Neural crest cell (in vitro differentiated cells): ENCODE measurements at regions not wholly inside any gene's neighbourhood (a gene's known extent, or its start where the extent isn't known, plus 50 kb on each side); places are given as distances from the start of the nearest gene placed in this dataset.

Experiments
- DNase-seq: peaks from one replicate; pipeline ENCODE4 v3.0.0; 2021; ENCODE audit warnings: low read depth, mixed read lengths, low spot score
- H3K27ac Mint-ChIP-seq: one replicate; pipeline ENCODE4 v1.8.0; 2021; ENCODE audit warnings: mild to moderate bottlenecking, mixed read lengths; ENCODE audit not compliant: unreplicated experiment
- H3K27me3 Mint-ChIP-seq: 2 replicates; pipeline ENCODE4 v1.8.0; 2021; ENCODE audit warnings: low read depth, mild to moderate bottlenecking, mixed read lengths
- H3K36me3 Mint-ChIP-seq: 2 replicates; pipeline ENCODE4 v1.8.0; 2021; ENCODE audit warnings: low read depth, mild to moderate bottlenecking, mixed read lengths
- H3K4me1 Mint-ChIP-seq: 2 replicates; pipeline ENCODE4 v1.8.0; 2021; ENCODE audit warnings: mixed read lengths
- H3K4me3 Mint-ChIP-seq: one replicate; pipeline ENCODE4 v1.8.0; 2021; ENCODE audit warnings: mild to moderate bottlenecking, mixed read lengths
- H3K9me3 Mint-ChIP-seq: 2 replicates; pipeline ENCODE4 v1.8.0; 2021; ENCODE audit warnings: mixed read lengths
- CTCF ChIP-seq: fragments of 200-600 bp; sonication (generic); conservative IDR thresholded peaks from 2 replicates; pipeline ENCODE4 v1.5.0; 2021; ENCODE audit warnings: antibody characterized with exemption, mild to moderate bottlenecking

DNA sequence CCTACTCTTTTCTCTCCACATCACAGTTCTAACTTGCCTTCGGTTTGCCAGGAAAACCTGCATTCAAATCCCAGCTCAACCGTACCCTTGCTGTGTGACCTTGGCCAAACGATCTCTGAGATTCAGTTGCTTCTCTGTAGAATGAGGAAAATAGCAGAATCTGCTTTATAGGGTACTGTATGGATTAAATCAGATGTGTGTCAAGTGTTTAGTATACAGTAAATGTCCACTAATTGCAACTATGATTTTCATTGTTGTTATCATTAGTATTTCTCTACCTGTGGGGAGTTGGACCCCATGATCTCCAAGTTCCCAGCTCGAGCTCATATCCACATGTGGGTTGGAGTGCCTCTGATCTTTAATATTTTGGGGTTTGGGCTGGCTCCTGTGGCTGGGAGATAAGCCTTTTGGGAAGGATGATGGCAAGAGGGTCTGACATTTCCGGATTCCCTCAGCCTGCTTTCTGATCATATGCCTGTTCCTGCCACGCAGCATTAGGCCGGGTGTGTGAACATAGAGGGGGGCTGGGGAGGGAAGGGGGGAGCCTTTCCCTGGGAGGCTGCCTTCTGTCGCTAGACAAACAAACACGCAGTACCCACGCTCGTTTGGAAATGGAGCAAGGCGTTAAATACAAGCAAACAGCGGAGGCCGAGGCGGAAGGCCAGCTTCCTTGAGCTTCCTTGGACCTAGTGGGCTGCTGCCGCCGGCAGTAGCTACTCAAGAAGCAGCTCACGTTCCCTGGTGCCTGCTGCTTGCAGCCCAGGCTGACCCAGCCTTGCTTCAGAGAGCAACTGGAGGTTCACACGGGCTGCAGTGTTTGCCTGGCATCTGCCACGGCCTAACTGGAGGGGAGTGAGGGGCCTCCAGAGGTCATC, 213.5 kb upstream of the LHX5 start:
- DNase-seq = no peak
- peaks cover 19% of the 10 kb centered on the region for H3K27me3 Mint-ChIP-seq
- H3K4me1 Mint-ChIP-seq = peaks cover 6% of the 10 kb centered on the region
- no peaks in the 10 kb centered on the region for H3K36me3 Mint-ChIP-seq
- no peaks in the 10 kb centered on the region for H3K9me3 Mint-ChIP-seq
- no peak overlapping the region for H3K4me3 Mint-ChIP-seq
- H3K27ac Mint-ChIP-seq = no peak overlapping the region
- no peak for TF ChIP-seq CTCF

DNA sequence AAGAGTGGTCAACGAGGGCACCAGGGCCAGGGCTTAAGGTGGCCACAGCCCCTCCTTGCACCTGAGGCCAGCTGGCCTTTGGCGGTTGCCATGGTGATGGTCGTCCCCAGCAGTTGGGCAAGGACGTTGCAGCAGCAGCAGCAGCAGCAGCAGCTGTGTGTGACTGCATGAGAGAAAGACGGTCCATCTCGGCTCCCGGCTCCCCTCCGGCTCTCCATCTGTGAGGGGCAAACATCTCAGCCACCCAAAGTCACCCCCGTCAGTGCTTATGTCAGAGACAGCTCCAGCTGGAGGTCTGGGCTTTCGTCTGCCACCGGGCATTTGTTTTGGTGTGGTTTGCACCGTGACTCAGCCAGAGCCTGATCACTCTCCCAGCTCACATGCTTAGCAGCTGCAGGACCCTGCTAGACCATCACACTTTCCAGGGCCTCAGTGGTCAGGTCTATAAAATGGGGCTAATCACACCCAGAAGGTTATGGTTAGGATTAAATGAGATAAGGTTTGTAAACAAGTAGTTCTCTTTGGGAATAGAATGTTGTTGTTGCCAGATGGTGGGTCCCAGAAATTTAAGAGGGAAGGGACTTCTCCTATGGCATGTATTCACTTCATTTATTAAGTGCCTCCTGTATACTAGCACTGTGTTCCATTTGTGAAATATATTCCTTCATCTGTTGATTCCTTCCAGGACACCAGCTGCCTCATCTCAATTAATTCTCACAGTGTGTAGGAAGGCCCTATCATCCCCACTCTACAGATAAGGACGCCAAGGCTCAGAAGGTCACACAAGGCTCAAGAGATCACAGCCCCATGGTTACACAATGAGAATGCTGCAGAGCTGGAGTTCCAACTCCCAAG, 212.6 kb upstream of the LHX5 start:
- no peak for TF ChIP-seq CTCF
- no peak overlapping the region for H3K4me3 Mint-ChIP-seq
- no peaks in the 10 kb centered on the region for H3K9me3 Mint-ChIP-seq
- H3K4me1 Mint-ChIP-seq = peaks cover 6% of the 10 kb centered on the region
- DNase-seq = peak; percentile 9
- no peak overlapping the region for H3K27ac Mint-ChIP-seq
- H3K27me3 Mint-ChIP-seq = peaks cover 21% of the 10 kb centered on the region
- H3K36me3 Mint-ChIP-seq = no peaks in the 10 kb centered on the region

DNA sequence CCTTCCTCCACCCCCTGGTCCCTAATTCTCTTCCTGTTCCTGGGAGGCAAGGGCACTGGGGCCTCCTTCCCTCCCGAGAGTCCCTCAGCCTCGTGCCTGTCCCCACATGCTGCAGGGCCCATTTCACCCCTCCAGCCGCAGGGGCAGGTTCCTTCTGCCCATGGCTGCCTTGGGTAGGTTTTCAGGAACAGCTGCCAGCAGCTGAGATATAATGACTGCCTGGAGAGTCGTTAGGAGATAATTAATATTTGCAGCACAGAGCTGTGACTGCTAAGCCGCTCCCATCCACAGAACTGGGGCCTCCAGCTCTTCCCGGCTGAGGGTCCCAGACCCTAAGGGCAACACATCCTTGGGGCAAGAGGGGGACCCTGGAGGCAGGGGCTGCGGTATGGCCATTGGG, 211.9 kb upstream of the LHX5 start:
- Mint-ChIP-seq H3K9me3 (no peaks in the 10 kb centered on the region), H3K27ac (no peak overlapping the region), H3K4me1 (peaks cover 6% of the 10 kb centered on the region), H3K36me3 (no peaks in the 10 kb centered on the region), H3K4me3 (no peak overlapping the region), H3K27me3 (peaks cover 24% of the 10 kb centered on the region)
- TF ChIP-seq CTCF = no peak
- no peak for DNase-seq

DNA sequence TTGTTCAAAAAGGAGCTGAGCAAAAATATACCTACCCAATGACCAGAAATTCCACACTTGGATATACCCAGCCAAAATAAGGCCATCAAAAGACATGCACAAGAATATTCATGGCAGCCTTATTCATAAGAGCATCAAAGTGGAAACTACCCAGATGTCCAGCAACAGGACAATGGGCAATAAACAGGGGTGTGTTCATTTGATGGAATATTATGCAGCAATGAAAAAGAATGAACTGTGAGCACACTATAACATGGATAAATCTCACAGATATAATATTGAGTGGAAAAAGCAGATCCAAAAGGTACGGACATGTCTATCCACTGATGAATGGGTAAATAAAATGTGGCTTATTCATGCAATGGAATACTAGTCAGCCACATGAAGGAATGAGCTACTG, 209.2 kb upstream of the LHX5 start:
- H3K36me3 Mint-ChIP-seq = no peaks in the 10 kb centered on the region
- no peak for TF ChIP-seq CTCF

DNA sequence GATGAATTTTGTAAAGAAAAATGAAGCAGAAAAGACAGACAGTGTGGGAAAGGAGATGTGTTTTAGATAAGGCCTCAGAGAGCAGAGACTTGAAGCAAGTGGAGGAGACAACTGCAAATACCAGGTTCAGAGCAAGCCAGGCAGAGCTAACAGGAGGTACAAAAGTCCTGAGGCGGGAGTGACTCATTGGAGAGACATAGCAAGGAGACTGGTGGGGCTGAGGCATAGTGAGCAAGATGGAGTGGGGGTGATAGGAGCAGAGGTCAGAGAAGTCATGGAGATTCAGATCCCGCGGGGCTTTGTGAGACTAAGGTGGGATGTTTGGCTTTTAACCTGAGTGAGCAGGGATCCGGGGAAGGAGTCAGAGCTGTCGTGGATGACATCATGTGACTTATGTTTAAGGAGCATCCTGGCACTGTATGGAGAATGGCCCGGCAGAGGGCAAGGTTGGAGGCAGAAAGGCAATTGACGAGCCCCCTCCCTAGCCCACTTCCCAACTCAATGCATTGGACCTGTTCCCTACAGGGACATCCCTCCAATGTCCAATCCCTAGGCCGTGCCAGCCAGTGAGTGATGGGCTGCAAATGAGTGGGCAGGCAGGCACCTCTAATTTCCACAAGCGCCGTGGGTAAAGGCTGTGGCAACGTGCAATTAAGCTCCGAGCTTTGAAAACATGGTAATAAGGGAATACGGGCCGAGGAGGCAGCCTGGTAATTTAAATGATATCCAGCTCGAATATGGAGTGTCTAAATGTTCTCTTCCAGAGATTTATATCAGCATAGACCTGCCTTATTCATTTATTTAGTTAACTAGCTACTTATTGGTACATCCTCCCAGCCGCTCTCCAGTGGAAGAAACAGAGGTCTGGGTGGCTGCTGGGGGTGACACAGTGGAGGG, 206.8 kb upstream of the LHX5 start:
- no peak for TF ChIP-seq CTCF
- Mint-ChIP-seq H3K27ac (no peak overlapping the region), H3K27me3 (peaks cover 64% of the 10 kb centered on the region), H3K4me3 (no peak overlapping the region), H3K4me1 (peaks cover 8% of the 10 kb centered on the region), H3K9me3 (no peaks in the 10 kb centered on the region), H3K36me3 (no peaks in the 10 kb centered on the region)
- DNase-seq = no peak

More for the DNA sequence above, 209.2 kb upstream of the LHX5 start:
- Mint-ChIP-seq H3K27ac (no peak overlapping the region), H3K9me3 (no peaks in the 10 kb centered on the region), H3K4me1 (peaks cover 6% of the 10 kb centered on the region), H3K27me3 (peaks cover 45% of the 10 kb centered on the region), H3K4me3 (no peak overlapping the region)
- no peak for DNase-seq
